DOHH2 (cell line): ENCODE measurements at regions not wholly inside any gene's neighbourhood (a gene's known extent, or its start where the extent isn't known, plus 50 kb on each side); places are given as distances from the start of the nearest gene placed in this dataset.

Source experiments
- H3F3A ChIP-seq: fragments of 200-600 bp; sonication (generic), shearing (Covaris generic); 2 replicates; pipeline ENCODE4 v1.6.0; 2016; ENCODE audit warnings: antibody characterized with exemption, mild to moderate bottlenecking; ENCODE audit not compliant: control insufficient read depth, insufficient read depth
- H3K27ac ChIP-seq: fragments of 200-600 bp; sonication (generic); 2 replicates; pipeline ENCODE4 v1.5.1; 2014; ENCODE audit warnings: low read depth, mild to moderate bottlenecking, low read length, moderate library complexity
- H3K27me3 ChIP-seq: fragments of 200-600 bp; sonication (generic); 2 replicates; pipeline ENCODE4 v1.6.1; 2014; ENCODE audit warnings: mild to moderate bottlenecking, low read length, mixed read lengths; ENCODE audit not compliant: control insufficient read depth
- H3K36me3 ChIP-seq: fragments of 200-600 bp; sonication (generic); 2 replicates; pipeline ENCODE4 v1.6.1; 2014; ENCODE audit warnings: mild to moderate bottlenecking, low read length, moderate library complexity, mixed read lengths; ENCODE audit not compliant: control insufficient read depth
- H3K4me1 ChIP-seq: fragments of 200-600 bp; sonication (generic); 2 replicates; pipeline ENCODE4 v1.6.1; 2014; ENCODE audit warnings: mild to moderate bottlenecking, low read length, mixed read lengths; ENCODE audit not compliant: control insufficient read depth
- H3K4me2 ChIP-seq: fragments of 200-600 bp; sonication (generic); 2 replicates; pipeline ENCODE4 v1.6.0; 2014; ENCODE audit warnings: mild to moderate bottlenecking, low read length, moderate library complexity
- H3K4me3 ChIP-seq: fragments of 200-600 bp; sonication (generic); 2 replicates; pipeline ENCODE4 v1.5.1; 2014; ENCODE audit warnings: mild to moderate bottlenecking, low read length, mixed read lengths
- H3K79me2 ChIP-seq: fragments of 200-600 bp; sonication (generic); 2 replicates; pipeline ENCODE4 v1.6.1; 2014; ENCODE audit warnings: mild to moderate bottlenecking, low read length, mixed read lengths; ENCODE audit not compliant: control insufficient read depth
- H3K9me2 ChIP-seq: fragments of 200-600 bp; sonication (generic); replicated peaks from 2 replicates; pipeline ENCODE4 v1.6.1; 2014; ENCODE audit warnings: mild to moderate bottlenecking, low read length, mixed read lengths; ENCODE audit not compliant: control insufficient read depth
- H3K9me3 ChIP-seq: fragments of 200-600 bp; sonication (generic); 2 replicates; pipeline ENCODE4 v1.6.1; 2014; ENCODE audit warnings: antibody characterized with exemption, low read length, mixed read lengths; ENCODE audit not compliant: control insufficient read depth, insufficient read depth
- H4K20me1 ChIP-seq: fragments of 200-600 bp; sonication (generic); 2 replicates; pipeline ENCODE4 v1.6.0; 2014; ENCODE audit warnings: low read depth, mild to moderate bottlenecking, antibody characterized with exemption, low read length, moderate library complexity; ENCODE audit not compliant: control insufficient read depth, insufficient read depth
- CTCF ChIP-seq: fragments of 200-600 bp; sonication (generic); IDR thresholded peaks from one replicate; pipeline ENCODE4 v1.5.1; 2014; ENCODE audit warnings: antibody characterized with exemption, mild to moderate bottlenecking, low read depth, low read length; ENCODE audit not compliant: poor library complexity, severe bottlenecking
- EZH2phosphoT487 ChIP-seq: fragments of 200-600 bp; sonication (generic); IDR thresholded peaks from 2 replicates; pipeline ENCODE4 v1.6.1; 2017; ENCODE audit warnings: borderline replicate concordance, mild to moderate bottlenecking, antibody characterized with exemption, low read length, moderate library complexity, mixed read lengths

DNA sequence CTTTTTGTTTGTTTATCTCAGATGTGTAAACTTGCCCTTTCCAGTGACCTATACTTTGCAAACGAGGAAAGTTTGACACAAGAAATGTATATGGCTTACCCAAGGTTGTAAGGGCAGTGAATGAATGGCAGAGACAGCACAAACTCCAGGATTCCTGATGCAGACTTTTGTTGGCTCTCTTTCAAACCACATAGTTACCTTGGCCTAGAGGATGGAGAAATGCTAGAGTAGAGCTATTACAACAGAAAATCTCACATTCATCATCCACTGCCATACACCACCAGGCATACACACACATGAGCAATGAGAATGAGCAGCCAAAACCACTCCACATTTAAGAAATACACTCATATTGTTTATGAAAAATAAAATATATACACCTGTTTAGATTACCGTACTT lies 387.0 kb downstream of the TLR4 start:
- no peaks in the 10 kb centered on the region for H3K79me2 ChIP-seq
- TF ChIP-seq CTCF (no peak), EZH2phosphoT487 (no peak)
- H4K20me1 ChIP-seq: no peaks in the 10 kb centered on the region
- no peaks in the 10 kb centered on the region for H3K4me1 ChIP-seq
- no peak overlapping the region for H3K4me3 ChIP-seq
- H3K4me2 ChIP-seq: no peak overlapping the region
- H3K27ac ChIP-seq: no peak overlapping the region
- H3K9me3 ChIP-seq: no peaks in the 10 kb centered on the region
- no peaks in the 10 kb centered on the region for H3K9me2 ChIP-seq
- no peaks in the 10 kb centered on the region for H3K27me3 ChIP-seq
- no peaks in the 10 kb centered on the region for H3K36me3 ChIP-seq
- no peaks in the 10 kb centered on the region for H3F3A ChIP-seq

GRCh38 chr9:118091711-118092500 lies 387.7 kb downstream of the TLR4 start:
- no peak overlapping the region for H3K4me3 ChIP-seq
- H3F3A ChIP-seq: no peaks in the 10 kb centered on the region
- no peaks in the 10 kb centered on the region for H3K9me2 ChIP-seq
- no peaks in the 10 kb centered on the region for H3K36me3 ChIP-seq
- H3K27ac ChIP-seq: no peak overlapping the region
- TF ChIP-seq CTCF (no peak), EZH2phosphoT487 (no peak)
- no peaks in the 10 kb centered on the region for H3K9me3 ChIP-seq
- no peaks in the 10 kb centered on the region for H4K20me1 ChIP-seq
- H3K4me2 ChIP-seq: no peak overlapping the region
- H3K27me3 ChIP-seq: no peaks in the 10 kb centered on the region
- H3K79me2 ChIP-seq: no peaks in the 10 kb centered on the region
- no peaks in the 10 kb centered on the region for H3K4me1 ChIP-seq

DNA sequence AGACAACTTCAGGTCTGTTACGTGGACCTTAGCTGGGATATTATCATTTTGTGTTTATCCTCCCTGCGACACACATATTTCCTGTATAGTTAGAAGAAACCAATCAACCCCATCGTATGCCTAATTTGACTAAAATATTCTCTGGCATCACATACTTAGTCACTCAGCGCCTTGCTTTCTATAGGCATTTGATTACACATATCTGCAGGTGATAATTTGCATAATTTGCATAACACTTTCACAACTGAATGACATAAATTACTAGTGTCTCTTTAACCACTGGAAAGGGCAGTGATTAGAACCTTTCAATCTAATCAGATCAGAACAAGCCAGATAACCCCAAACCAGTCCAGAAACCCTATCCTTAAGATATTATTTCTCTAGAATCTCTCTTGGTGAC lies 390.2 kb downstream of the TLR4 start:
- Histone ChIP-seq H3K9me2 (no peaks in the 10 kb centered on the region), H3K36me3 (no peaks in the 10 kb centered on the region), H3K4me2 (no peak overlapping the region), H4K20me1 (no peaks in the 10 kb centered on the region), H3K9me3 (no peaks in the 10 kb centered on the region), H3K4me3 (no peak overlapping the region), H3F3A (no peaks in the 10 kb centered on the region), H3K79me2 (no peaks in the 10 kb centered on the region), H3K27ac (no peak overlapping the region), H3K27me3 (no peaks in the 10 kb centered on the region), H3K4me1 (no peaks in the 10 kb centered on the region)
- TF ChIP-seq CTCF (no peak), EZH2phosphoT487 (no peak)
